ENCODE measurements at regions not wholly inside any gene's neighbourhood (a gene's known extent, or its start where the extent isn't known, plus 50 kb on each side); places are given as distances from the start of the nearest gene placed in this dataset.

DNA sequence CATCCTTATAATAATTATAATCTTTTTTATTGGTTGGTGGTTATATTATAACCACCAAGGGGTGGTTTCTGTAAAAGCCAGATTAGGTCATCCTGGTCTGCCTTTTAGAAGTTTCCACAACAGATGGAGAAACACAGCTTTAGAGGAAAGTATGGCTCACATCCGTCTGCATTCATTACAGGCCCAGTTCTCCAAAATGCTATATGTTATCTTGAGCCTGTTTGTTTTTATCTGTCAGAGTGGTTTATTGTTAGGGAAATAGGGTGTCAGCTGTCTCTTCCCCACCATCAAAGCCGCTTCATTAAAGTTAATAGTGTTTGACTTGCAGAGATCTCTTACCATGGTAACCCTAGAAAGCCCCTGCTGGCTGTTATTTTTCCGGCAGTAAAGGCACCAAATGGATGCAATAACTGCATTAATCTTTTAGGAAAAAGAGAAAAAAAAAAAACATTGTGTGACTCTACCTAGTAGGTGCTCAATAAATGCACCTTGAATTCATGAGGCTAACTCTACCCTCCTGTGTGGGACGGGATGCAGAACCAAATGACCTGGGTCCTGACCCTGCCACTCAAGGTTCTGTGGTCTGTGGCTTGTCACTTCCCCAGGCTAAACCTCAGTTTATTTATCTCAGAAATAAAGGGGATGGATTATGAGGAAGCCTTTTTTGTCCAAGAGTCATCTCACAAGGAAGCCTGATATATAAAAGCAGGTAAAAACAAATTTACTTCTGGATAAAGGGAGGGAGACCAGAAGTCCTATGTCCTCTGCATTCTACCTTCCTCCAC is 118.3 kb downstream of the WT1 start:
- DNase-seq (ENCODE audit: low spot score), result no peak

DNA sequence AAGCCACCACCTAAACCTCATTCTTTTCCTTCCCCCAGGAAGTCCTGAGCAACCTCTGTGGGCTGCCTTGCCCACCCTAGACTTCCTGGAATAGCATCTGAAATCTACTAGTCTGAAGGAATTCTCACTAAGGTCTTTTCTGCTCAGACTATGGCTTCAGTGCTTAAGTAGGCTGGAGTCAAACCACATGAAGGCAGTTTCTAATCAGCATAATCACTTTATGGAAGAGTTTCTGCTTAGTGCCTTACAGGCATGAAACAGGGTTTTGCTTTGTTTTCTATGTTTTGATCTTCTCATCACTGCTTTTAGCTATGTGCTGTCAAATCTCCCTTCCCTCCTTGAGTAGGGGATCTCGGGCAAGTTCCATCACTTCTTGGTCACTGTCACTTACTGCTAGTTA is 117.7 kb downstream of the WT1 start:
- DNase-seq (ENCODE audit: low spot score), result no peak

DNA sequence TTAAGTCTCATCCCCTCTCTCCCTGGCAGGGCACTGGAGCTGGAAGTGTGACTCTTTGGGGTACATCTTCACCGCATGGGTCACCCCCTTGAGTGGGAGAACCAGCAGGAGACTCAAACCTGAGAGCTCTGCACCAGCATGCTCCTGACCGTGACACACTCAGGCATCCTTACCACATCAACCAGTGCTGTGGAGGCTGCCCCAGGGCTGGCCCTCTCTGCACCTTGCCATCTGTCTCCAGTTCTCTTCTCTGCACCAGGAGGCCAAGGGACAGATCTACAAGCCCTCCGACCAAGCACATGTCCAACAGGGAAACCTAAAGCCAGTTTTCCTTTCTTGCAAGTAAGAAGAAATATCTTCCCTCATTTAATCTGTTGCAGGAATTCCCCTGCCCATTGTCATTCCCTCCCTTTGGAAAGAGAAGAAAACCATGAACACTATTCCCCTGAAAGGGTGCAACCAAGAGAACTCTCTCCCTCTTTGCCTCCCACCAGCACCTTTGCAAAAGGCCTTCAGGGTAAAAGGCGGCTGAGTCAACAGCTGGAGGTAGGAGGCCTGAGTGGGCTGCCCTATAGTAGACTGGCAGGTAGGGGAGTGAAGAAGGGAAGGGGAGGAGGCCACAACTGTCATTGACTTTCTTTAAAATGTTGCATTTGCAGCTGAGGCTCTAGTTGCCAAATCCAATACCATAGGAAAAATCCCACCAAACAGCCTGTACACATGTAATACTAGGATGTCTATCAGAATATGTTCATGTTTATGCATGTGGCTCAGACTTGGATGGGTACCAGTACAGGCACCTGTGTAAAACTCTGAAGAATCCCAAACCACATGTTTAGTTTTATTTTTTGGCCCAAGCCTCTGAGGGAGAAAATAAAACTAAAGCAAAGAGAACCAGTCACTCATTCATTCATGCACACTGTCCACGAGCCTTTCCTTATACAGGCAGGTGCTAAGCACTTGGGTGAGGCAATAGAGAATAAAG is 117.0 kb downstream of the WT1 start:
- DNase-seq (ENCODE audit: low spot score), result no peak

DNA sequence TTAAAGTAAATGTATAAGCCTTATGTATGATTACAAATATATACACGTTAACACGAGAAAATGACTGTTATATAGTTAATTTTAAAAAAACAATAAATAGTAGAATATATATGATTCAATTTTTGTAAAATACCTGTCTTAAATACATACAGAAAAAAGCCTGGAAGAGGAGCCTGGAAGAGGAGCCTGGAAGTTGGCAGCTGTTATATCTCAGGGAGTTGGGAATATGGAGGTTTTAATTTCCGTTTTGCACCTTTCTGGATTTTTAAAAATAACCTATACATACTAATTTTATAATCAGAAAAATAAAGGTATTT is 111.6 kb downstream of the WT1 start:
- no peak for DNase-seq (ENCODE audit: low spot score)

GRCh38 chr11:32325187-32325586 is 110.2 kb downstream of the WT1 start:
- no peak for DNase-seq (ENCODE audit: low spot score)

- no peak for DNase-seq (ENCODE audit: low spot score)
Observed at GRCh38 chr11:32325725-32326124, 109.6 kb downstream of the WT1 start.

DNA sequence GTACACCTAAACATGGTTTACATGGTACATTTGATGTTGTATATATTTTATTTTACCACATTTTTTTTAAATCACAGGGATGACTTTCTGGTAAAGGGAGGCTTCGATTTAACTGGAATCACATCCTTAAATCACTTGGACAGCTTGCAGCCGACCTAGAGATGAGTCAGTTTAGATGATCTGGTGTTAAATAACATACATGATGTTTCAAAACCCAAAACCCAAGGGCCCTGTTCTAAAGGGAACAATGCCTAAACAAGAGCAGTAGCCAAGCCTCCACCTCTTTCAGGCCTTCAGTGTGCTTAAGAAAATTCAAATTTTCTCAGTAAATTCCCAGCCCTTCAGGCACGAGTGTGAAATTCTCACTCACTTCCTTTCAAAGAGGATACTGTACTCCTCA is 108.8 kb downstream of the WT1 start:
- no peak for DNase-seq (ENCODE audit: low spot score)

DNA sequence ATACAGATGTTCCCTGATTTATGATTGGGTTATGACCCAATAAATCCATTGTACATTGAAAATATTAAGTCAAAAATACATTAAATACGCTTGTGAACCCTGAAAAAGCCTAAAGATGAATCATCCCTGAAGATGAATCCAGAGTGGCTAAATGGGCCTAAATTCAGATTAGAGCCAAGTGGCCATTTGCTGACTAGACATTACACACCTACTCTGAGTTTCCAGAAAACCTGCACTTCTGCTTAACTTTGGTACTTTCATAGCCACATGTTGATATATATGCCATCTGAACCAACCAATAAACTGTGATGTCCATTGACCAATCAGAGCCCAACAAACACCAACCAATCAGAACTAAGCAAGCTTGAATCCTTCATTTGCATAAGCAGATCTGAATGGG is 106.9 kb downstream of the WT1 start:
- DNase-seq (ENCODE audit: low spot score), result no peak

GRCh38 chr11:32331098-32331497 is 104.2 kb downstream of the WT1 start:
- no peak for DNase-seq (ENCODE audit: low spot score)

GRCh38 chr11:32331792-32332191 is 103.5 kb downstream of the WT1 start:
- no peak for DNase-seq (ENCODE audit: low spot score)

GRCh38 chr11:32332990-32333319 is 102.4 kb downstream of the WT1 start:
- no peak for DNase-seq (ENCODE audit: low spot score)

GRCh38 chr11:32333320-32333991 is 101.9 kb downstream of the WT1 start:
- DNase-seq (ENCODE audit: low spot score), result no peak

GRCh38 chr11:32334822-32335221 is 100.5 kb downstream of the WT1 start:
- DNase-seq (ENCODE audit: low spot score), result no peak
